ENCODE measurements at regions not wholly inside any gene's neighbourhood (a gene's known extent, or its start where the extent isn't known, plus 50 kb on each side); places are given as distances from the start of the nearest gene placed in this dataset.

DNA sequence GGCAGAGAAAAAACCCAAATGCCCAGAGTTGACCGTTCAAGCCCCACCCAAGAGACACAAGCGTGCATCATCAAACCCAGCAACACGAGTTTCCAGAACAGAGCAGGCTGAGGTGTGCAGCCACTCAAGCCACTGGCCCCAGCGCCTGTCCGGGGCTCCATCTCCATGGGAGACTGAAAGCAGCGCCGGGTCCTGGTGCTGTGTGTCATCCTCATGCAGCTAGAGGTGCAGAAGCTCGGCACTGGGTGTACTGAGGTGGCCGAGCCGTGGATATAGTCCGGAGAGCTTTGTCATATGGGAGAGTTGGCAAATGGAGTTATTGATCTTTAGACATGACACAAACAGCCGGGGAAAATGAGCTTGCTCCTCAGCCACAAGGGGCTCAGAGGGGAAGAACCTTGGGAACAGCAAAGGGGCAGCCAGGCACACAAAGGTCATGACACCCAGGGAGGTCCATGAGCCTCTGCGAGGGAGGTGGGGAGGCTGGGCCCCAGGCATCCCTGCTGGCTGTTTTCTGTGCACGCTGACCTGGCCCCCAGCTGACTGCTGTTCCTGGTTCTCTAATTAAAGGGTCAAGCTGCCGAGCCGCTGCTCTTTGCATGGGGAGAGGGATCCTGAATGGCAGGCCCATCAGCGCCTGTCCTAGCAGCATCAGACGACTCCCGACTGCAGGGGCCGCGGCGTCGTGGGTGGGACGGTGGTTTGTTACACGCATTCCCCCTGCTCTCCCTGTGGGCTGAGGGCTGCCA lies 145.4 kb upstream of the SFSWAP start:
- ChIA-PET POLR2A (no interaction called here), CTCF (no interaction called here)
- Histone ChIP-seq H3K27me3 (ENCODE audit: control insufficient read depth, insufficient read depth, low read length) (no peaks in the 10 kb centered on the region), H3K4me3 (ENCODE audit: low read depth, low read length) (no peak overlapping the region), H3K36me3 (ENCODE audit: control insufficient read depth, insufficient read depth, low read length) (no peaks in the 10 kb centered on the region)
- no peak for DNase-seq (ENCODE audit: low read depth)
- TF ChIP-seq, protein P1, sequence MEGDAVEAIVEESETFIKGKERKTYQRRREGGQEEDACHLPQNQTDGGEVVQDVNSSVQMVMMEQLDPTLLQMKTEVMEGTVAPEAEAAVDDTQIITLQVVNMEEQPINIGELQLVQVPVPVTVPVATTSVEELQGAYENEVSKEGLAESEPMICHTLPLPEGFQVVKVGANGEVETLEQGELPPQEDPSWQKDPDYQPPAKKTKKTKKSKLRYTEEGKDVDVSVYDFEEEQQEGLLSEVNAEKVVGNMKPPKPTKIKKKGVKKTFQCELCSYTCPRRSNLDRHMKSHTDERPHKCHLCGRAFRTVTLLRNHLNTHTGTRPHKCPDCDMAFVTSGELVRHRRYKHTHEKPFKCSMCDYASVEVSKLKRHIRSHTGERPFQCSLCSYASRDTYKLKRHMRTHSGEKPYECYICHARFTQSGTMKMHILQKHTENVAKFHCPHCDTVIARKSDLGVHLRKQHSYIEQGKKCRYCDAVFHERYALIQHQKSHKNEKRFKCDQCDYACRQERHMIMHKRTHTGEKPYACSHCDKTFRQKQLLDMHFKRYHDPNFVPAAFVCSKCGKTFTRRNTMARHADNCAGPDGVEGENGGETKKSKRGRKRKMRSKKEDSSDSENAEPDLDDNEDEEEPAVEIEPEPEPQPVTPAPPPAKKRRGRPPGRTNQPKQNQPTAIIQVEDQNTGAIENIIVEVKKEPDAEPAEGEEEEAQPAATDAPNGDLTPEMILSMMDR (IDR thresholded peaks at IDR 0.05; ENCODE audit: insufficient read depth, low read depth, low read length), result no peak

DNA sequence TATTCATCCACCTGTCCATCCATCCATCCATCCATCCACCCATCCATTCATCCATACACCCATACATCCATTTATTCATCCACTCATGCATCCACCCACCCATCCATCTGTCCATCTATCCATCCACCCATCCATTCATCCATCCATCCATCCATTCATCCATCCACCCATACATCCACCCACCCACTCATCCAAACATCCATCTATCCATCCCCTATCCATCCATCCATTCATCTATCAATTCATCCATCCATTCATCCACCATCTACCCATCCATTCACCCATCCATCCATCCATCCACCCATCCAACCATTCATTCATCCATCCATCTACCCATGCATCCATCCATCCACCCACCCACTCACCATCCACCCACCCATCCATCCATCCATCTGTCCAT lies 142.6 kb upstream of the SFSWAP start:
- ChIA-PET POLR2A (no interaction called here), CTCF (no interaction called here)
- H3K27me3 ChIP-seq (ENCODE audit: control insufficient read depth, insufficient read depth, low read length), result no peaks in the 10 kb centered on the region
- no peak overlapping the region for H3K4me3 ChIP-seq (ENCODE audit: low read depth, low read length)
- TF ChIP-seq, protein P1 (IDR thresholded peaks at IDR 0.05; ENCODE audit: insufficient read depth, low read depth, low read length), result no peak
- H3K36me3 ChIP-seq (ENCODE audit: control insufficient read depth, insufficient read depth, low read length), result no peaks in the 10 kb centered on the region
- DNase-seq (ENCODE audit: low read depth), result no peak

DNA sequence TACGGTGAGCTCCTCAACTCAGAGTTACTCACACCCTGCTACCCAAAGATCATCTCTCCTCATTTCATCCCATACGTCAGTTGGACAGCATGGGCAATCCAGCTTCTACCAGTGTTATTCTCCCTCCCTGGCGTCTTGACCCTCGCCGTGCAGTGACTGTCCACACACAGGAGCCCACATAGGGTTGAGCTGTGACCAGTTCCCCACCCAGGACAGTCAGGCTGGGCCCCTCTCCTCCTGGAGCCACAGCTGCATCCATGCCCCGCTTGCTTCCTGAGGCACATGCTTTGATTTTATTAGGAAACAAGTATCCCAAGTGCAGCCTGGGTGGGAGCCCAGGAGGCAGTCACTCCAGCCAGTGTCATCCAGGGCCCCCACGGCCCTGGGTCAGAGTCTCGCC lies 140.3 kb upstream of the SFSWAP start:
- ChIA-PET POLR2A (no interaction called here), CTCF (interaction anchor here (0.6 kb wide), 1 partner anchor 280 kb away, joined by 3 read pairs; no protein-coding TSS in a partner anchor)
- no peaks in the 10 kb centered on the region for H3K36me3 ChIP-seq (ENCODE audit: control insufficient read depth, insufficient read depth, low read length)
- no peaks in the 10 kb centered on the region for H3K27me3 ChIP-seq (ENCODE audit: control insufficient read depth, insufficient read depth, low read length)
- H3K4me3 ChIP-seq (ENCODE audit: low read depth, low read length), result no peak overlapping the region
- TF ChIP-seq, protein P1 (IDR thresholded peaks at IDR 0.05; ENCODE audit: insufficient read depth, low read depth, low read length), result no peak
- no peak for DNase-seq (ENCODE audit: low read depth)

DNA sequence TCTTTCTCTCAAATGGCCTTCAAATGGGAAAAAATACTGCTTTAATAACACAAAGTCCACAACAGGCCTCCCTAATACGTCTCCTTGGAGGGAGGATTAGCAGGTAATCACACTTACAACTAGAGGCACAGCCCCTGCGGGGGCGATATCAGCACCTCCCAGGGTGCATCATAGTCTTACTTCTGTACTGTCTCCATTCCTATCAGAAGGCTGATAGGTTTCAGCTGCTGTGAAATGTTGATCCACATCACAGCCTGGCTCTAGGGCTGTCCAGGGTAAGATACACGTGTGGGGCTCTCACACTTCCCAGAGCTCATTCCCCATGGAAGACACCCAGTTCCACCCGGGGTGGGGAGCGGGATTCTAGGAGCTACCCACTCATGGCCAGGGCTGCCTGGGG lies 139.1 kb upstream of the SFSWAP start:
- TF ChIP-seq, protein P1 (IDR thresholded peaks at IDR 0.05; ENCODE audit: insufficient read depth, low read depth, low read length), result no peak
- ChIA-PET POLR2A (no interaction called here), CTCF (no interaction called here)
- Histone ChIP-seq H3K27me3 (ENCODE audit: control insufficient read depth, insufficient read depth, low read length) (no peaks in the 10 kb centered on the region), H3K4me3 (ENCODE audit: low read depth, low read length) (no peak overlapping the region), H3K36me3 (ENCODE audit: control insufficient read depth, insufficient read depth, low read length) (no peaks in the 10 kb centered on the region)
- no peak for DNase-seq (ENCODE audit: low read depth)

DNA sequence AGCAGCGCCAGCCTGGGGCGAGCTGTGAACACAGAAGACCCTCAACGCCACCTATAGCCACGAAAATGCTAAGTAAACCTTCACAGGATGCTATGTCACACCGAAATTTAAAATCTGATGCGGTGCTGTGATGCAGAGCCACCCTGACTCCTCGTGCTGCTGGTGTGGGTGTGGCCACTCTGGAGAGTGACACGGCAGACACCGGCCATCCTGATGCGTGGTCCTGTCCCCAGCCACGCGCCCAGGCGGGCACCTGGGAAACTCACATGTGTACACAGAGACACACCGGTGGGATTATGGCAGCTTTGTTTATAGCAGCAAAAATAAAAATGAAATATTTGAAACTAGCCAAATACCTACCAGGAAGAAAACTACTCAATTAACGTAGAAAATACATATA lies 138.3 kb upstream of the SFSWAP start:
- ChIA-PET POLR2A (no interaction called here), CTCF (no interaction called here)
- Histone ChIP-seq H3K4me3 (ENCODE audit: low read depth, low read length) (no peak overlapping the region), H3K27me3 (ENCODE audit: control insufficient read depth, insufficient read depth, low read length) (no peaks in the 10 kb centered on the region), H3K36me3 (ENCODE audit: control insufficient read depth, insufficient read depth, low read length) (no peaks in the 10 kb centered on the region)
- no peak for DNase-seq (ENCODE audit: low read depth)
- TF ChIP-seq, protein P1 (IDR thresholded peaks at IDR 0.05; ENCODE audit: insufficient read depth, low read depth, low read length), result no peak
